GM23338 (cell line): ENCODE measurements at regions not wholly inside any gene's neighbourhood (a gene's known extent, or its start where the extent isn't known, plus 50 kb on each side); places are given as distances from the start of the nearest gene placed in this dataset.
"Not testable (repeated sequence)": the region's sequence is repeated elsewhere in the genome, so short reads cannot be mapped to it uniquely, and the experiment has no call there.

Experiments
- ATAC-seq: fragments of 200-7000 bp; cut with Tn5 transposase; 3 replicates; pipeline ENCODE4 v1.9.1; 2020
- DNase-seq: peaks from one replicate; pipeline ENCODE4 v3.0.0-alpha.2; 2015; ENCODE audit warnings: low spot score
- H2AFZ ChIP-seq: fragments of 200-600 bp; sonication (generic); 2 replicates; pipeline ENCODE4 v1.8.0; 2016; ENCODE audit warnings: antibody characterized with exemption, mild to moderate bottlenecking, moderate library complexity
- H3F3A ChIP-seq: fragments of 200-600 bp; sonication (generic); replicated peaks from 2 replicates; pipeline ENCODE4 v1.8.0; 2017; ENCODE audit warnings: antibody characterized with exemption, mixed run types, low read depth
- H3K27ac ChIP-seq: fragments of 200-600 bp; sonication (generic); 2 replicates; pipeline ENCODE4 v1.6.1; 2016; ENCODE audit warnings: low read depth
- H3K27me3 ChIP-seq: fragments of 200-600 bp; sonication (generic); 2 replicates; pipeline ENCODE4 v1.8.0; 2016; ENCODE audit warnings: mild to moderate bottlenecking, mixed run types, moderate library complexity; ENCODE audit not compliant: insufficient read depth
- H3K36me3 ChIP-seq: fragments of 200-600 bp; sonication (generic); 2 replicates; pipeline ENCODE4 v1.8.0; 2016; ENCODE audit warnings: mild to moderate bottlenecking; ENCODE audit not compliant: insufficient read depth
- H3K4me1 ChIP-seq: fragments of 200-600 bp; sonication (generic); 2 replicates; pipeline ENCODE4 v1.8.0; 2016; ENCODE audit warnings: mild to moderate bottlenecking, moderate library complexity; ENCODE audit not compliant: insufficient read depth
- H3K4me2 ChIP-seq: fragments of 200-600 bp; sonication (generic); 2 replicates; pipeline ENCODE4 v1.7.1; 2017; ENCODE audit warnings: mixed run types
- H3K4me3 ChIP-seq: fragments of 200-600 bp; sonication (generic); 2 replicates; pipeline ENCODE4 v1.6.1; 2016; ENCODE audit warnings: mixed run types
- H3K79me2 ChIP-seq: fragments of 200-600 bp; sonication (generic); replicated peaks from 2 replicates; pipeline ENCODE4 v1.8.0; 2017; ENCODE audit warnings: mild to moderate bottlenecking; ENCODE audit not compliant: insufficient read depth
- H3K9me2 ChIP-seq: fragments of 200-600 bp; sonication (generic); 2 replicates; pipeline ENCODE4 v1.8.0; 2017; ENCODE audit not compliant: insufficient read depth
- H4K20me1 ChIP-seq: fragments of 200-600 bp; sonication (generic); replicated peaks from 2 replicates; pipeline ENCODE4 v1.8.0; 2017; ENCODE audit warnings: mild to moderate bottlenecking; ENCODE audit not compliant: insufficient read depth
- H3K27ac Mint-ChIP-seq: 2 replicates; pipeline ENCODE4 v1.8.0; 2020; ENCODE audit warnings: inconsistent platforms, mild to moderate bottlenecking, moderate library complexity, mixed read lengths
- H3K27me3 Mint-ChIP-seq: 3 replicates; pipeline ENCODE4 v1.8.0; 2022; ENCODE audit warnings: low read depth, mild to moderate bottlenecking, moderate library complexity, mixed read lengths, inconsistent platforms; ENCODE audit not compliant: insufficient read depth, poor library complexity
- H3K36me3 Mint-ChIP-seq: 3 replicates; pipeline ENCODE4 v1.8.0; 2021; ENCODE audit warnings: low read depth, mild to moderate bottlenecking, inconsistent platforms, moderate library complexity, mixed read lengths
- H3K4me1 Mint-ChIP-seq: 3 replicates; pipeline ENCODE4 v1.8.0; 2020; ENCODE audit warnings: mild to moderate bottlenecking, inconsistent platforms, mixed read lengths
- H3K4me3 Mint-ChIP-seq: 3 replicates; pipeline ENCODE4 v1.8.0; 2021; ENCODE audit warnings: moderate library complexity, mild to moderate bottlenecking, inconsistent platforms, mixed read lengths
- H3K9me3 Mint-ChIP-seq: 3 replicates; pipeline ENCODE4 v1.8.0; 2020; ENCODE audit warnings: moderate library complexity, mild to moderate bottlenecking, inconsistent platforms, mixed read lengths
- CREB1 ChIP-seq: fragments of 250-450 bp; sonication (Bioruptor Pico); IDR thresholded peaks from 2 replicates; pipeline ENCODE4 v1.5.0; 2020; ENCODE audit warnings: low read depth, mild to moderate bottlenecking, moderate library complexity
- ETS1 ChIP-seq: IDR thresholded peaks from 2 replicates; pipeline ENCODE4 v1.6.1; 2016; ENCODE audit warnings: antibody characterized with exemption
- EZH2 ChIP-seq: fragments of 200-600 bp; sonication (generic); IDR thresholded peaks from one replicate; pipeline ENCODE4 v1.8.0; 2017; ENCODE audit warnings: antibody characterized with exemption, mild to moderate bottlenecking, low read depth; ENCODE audit not compliant: unreplicated experiment
- EZH2phosphoT487 ChIP-seq: fragments of 200-600 bp; sonication (generic); IDR thresholded peaks from one replicate; pipeline ENCODE4 v1.8.1; 2018; ENCODE audit warnings: antibody characterized with exemption; ENCODE audit not compliant: unreplicated experiment
- JUNB ChIP-seq: IDR thresholded peaks from one replicate; pipeline ENCODE4 v1.6.1; 2016; ENCODE audit warnings: antibody characterized with exemption; ENCODE audit not compliant: unreplicated experiment
- POLR2AphosphoS5 ChIP-seq: IDR thresholded peaks from 2 replicates; pipeline ENCODE4 v1.6.1; 2016; ENCODE audit warnings: antibody characterized with exemption, low read depth
- STAT1 ChIP-seq: IDR thresholded peaks from one replicate; pipeline ENCODE4 v1.6.1; 2016; ENCODE audit warnings: antibody characterized with exemption; ENCODE audit not compliant: unreplicated experiment
- ZNF114 ChIP-seq: fragments of 250-450 bp; sonication (Bioruptor Pico); IDR thresholded peaks from 2 replicates; pipeline ENCODE4 v1.5.0; 2020; ENCODE audit warnings: mild to moderate bottlenecking, moderate library complexity
- ZNF331 ChIP-seq: fragments of 250-450 bp; sonication (Bioruptor Pico); IDR thresholded peaks from 2 replicates; pipeline ENCODE4 v1.5.0; 2020; ENCODE audit warnings: low read depth, mild to moderate bottlenecking, moderate library complexity

- not testable (repeated sequence) for H4K20me1 ChIP-seq, H3K36me3 Mint-ChIP-seq, H2AFZ ChIP-seq, H3K4me1 ChIP-seq, H3K4me3 Mint-ChIP-seq, H3K27ac Mint-ChIP-seq, H3K4me3 ChIP-seq, H3K27me3 ChIP-seq, H3K79me2 ChIP-seq, H3K9me3 Mint-ChIP-seq, ATAC-seq, H3K36me3 ChIP-seq, H3K27ac ChIP-seq, H3K4me2 ChIP-seq, H3K27me3 Mint-ChIP-seq, DNase-seq, H3F3A ChIP-seq, H3K9me2 ChIP-seq
- H3K4me1 Mint-ChIP-seq: peaks cover 11% of the 10 kb centered on the region; the same call in 2 of the 3 replicates
These were observed 662.5 kb downstream of the QKI start for GRCh38 chr6:164076818-164077532.

- Histone ChIP-seq H3K79me2 (no peaks in the 10 kb centered on the region), H3K36me3 (no peaks in the 10 kb centered on the region), H3K4me3 (no peak overlapping the region), H3K9me2 (no peaks in the 10 kb centered on the region), H3K4me2 (no peak overlapping the region), H3K4me1 (no peaks in the 10 kb centered on the region; the same call in 1 of the 2 replicates), H2AFZ (no peak overlapping the region), H3K27ac (no peak overlapping the region), H4K20me1 (no peaks in the 10 kb centered on the region), H3F3A (no peaks in the 10 kb centered on the region), H3K27me3 (no peaks in the 10 kb centered on the region)
- no peak overlapping the region for H3K4me3 Mint-ChIP-seq
- H3K4me1 Mint-ChIP-seq: peaks cover 5% of the 10 kb centered on the region; the same call in 2 of the 3 replicates
- TF ChIP-seq CREB1 (CRISPR knock-in tag) (no peak), STAT1 (no peak), EZH2 (no peak), ETS1 (no peak)
- H3K27ac Mint-ChIP-seq: no peak overlapping the region
- DNase-seq (peak; percentile 28), ATAC-seq (no peak)
- no peaks in the 10 kb centered on the region for H3K27me3 Mint-ChIP-seq
- H3K9me3 Mint-ChIP-seq: no peaks in the 10 kb centered on the region
- H3K36me3 Mint-ChIP-seq: no peaks in the 10 kb centered on the region
These were observed 661.6 kb downstream of the QKI start for GRCh38 chr6:164075981-164076615.

GRCh38 chr6:164072240-164072666, 657.7 kb downstream of the QKI start:
- H3K79me2 ChIP-seq: no peaks in the 10 kb centered on the region
- DNase-seq: no peak
- H3K36me3 Mint-ChIP-seq: no peaks in the 10 kb centered on the region
- TF ChIP-seq ZNF331 (CRISPR knock-in tag) (no peak), EZH2 (no peak), JUNB (no peak), ZNF114 (CRISPR knock-in tag) (no peak), CREB1 (CRISPR knock-in tag) (no peak), STAT1 (no peak), EZH2phosphoT487 (no peak), POLR2AphosphoS5 (no peak)

More at GRCh38 chr6:164072240-164072666, 657.7 kb downstream of the QKI start:
- no peaks in the 10 kb centered on the region; the same call in 1 of the 2 replicates for H3K4me1 ChIP-seq
- Mint-ChIP-seq H3K4me1 (peaks cover 4% of the 10 kb centered on the region; the same call in 2 of the 3 replicates), H3K9me3 (no peaks in the 10 kb centered on the region), H3K27me3 (no peaks in the 10 kb centered on the region), H3K4me3 (no peak overlapping the region), H3K27ac (no peak overlapping the region)
- no peak overlapping the region for H3K4me2 ChIP-seq
- no peak overlapping the region for H3K4me3 ChIP-seq
- H3K27ac ChIP-seq: no peak overlapping the region
- H3K36me3 ChIP-seq: no peaks in the 10 kb centered on the region
- H3K27me3 ChIP-seq: no peaks in the 10 kb centered on the region
- no peak for ATAC-seq
- H3K9me2 ChIP-seq: no peaks in the 10 kb centered on the region
- no peaks in the 10 kb centered on the region for H4K20me1 ChIP-seq
- no peaks in the 10 kb centered on the region for H3F3A ChIP-seq
- H2AFZ ChIP-seq: no peak overlapping the region
